ENCODE measurements at regions not wholly inside any gene's neighbourhood (a gene's known extent, or its start where the extent isn't known, plus 50 kb on each side); places are given as distances from the start of the nearest gene placed in this dataset.
"Not testable (repeated sequence)": the region's sequence is repeated elsewhere in the genome, so short reads cannot be mapped to it uniquely, and the experiment has no call there.

DNA sequence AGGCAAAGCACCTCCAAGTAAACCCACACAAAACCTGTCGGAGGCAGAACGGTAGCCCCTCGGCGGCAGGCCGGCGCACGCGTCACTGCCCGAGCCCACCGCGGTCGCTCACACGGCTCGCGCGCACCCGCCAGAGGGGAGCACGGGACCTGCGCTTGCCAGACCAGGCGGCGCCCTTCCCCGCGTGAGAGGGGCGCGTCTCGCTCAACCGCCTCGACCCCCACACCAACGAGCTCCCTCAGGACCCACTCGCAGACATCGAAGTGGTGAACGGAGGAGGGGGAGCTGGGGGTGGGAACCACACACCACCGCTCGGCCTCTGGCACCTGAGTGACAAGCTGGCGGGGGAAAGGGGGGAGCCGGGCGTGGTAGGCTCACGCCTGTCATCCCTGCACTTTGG, 1513.4 kb upstream of the DEFB115 start:
- WGBS, 2 donors (ENCODE audit: low coverage in 1 of 2): no CpG with 5 or more reads among the region's 38 CpGs
- no peak for ATAC-seq
- Histone ChIP-seq H3K27ac (no peak overlapping the region), H3K9me3 (peaks cover 0 to 51% (median 0%) of the 10 kb centered on the region in 3 donors), H3K36me3 (no peaks in the 10 kb centered on the region), H3K27me3 (peaks cover 45% of the 10 kb centered on the region), H3K4me3 (no peak overlapping the region), H3K4me1 (no peaks in the 10 kb centered on the region)
- TF ChIP-seq, protein P1, sequence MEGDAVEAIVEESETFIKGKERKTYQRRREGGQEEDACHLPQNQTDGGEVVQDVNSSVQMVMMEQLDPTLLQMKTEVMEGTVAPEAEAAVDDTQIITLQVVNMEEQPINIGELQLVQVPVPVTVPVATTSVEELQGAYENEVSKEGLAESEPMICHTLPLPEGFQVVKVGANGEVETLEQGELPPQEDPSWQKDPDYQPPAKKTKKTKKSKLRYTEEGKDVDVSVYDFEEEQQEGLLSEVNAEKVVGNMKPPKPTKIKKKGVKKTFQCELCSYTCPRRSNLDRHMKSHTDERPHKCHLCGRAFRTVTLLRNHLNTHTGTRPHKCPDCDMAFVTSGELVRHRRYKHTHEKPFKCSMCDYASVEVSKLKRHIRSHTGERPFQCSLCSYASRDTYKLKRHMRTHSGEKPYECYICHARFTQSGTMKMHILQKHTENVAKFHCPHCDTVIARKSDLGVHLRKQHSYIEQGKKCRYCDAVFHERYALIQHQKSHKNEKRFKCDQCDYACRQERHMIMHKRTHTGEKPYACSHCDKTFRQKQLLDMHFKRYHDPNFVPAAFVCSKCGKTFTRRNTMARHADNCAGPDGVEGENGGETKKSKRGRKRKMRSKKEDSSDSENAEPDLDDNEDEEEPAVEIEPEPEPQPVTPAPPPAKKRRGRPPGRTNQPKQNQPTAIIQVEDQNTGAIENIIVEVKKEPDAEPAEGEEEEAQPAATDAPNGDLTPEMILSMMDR (IDR thresholded peaks at IDR 0.05): no peak
- TF ChIP-seq POLR2A (IDR thresholded peaks at IDR 0.05) (no peak), EP300 (IDR thresholded peaks at IDR 0.05) (no peak), POLR2AphosphoS5 (IDR thresholded peaks at IDR 0.05) (no peak)

DNA sequence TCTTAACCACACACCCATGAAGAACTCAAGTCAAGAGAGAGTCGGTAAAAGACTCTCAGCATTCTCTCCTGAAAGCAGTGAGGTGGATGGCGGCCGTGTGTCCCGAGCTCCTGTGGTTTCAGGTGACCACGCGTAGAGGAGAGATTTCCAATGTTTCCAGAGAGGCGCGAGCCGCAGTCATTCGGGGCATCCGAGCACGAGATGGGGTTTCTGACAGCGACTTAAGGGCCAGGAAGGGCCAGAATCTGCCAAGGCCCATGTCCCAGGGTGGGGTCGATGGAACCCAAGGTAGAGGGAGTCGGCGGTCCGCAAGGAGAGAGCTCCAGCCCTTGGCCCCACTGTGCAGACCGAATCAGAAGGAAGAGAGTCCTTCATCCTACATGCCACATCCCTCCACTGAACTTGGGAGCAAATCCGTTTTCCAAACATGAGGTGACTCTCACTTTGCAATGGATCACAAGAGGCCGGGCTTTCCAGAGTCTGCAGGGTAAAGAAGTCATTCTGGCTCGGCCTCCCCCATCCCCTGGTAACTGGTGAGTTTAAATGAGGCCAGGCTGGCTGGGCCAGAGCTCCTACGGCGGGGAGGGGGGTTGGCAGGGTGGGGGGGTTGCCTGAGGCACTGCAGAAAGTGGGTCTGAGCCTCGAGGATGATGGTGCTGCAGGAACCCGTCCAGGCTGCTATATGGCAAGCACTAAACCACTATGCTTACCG, 1511.8 kb upstream of the DEFB115 start:
- H3K27ac ChIP-seq, H3K4me3 ChIP-seq, H3K4me1 ChIP-seq, ATAC-seq, H3K36me3 ChIP-seq: not testable (repeated sequence)
- Histone ChIP-seq H3K27me3 (peaks cover 50% of the 10 kb centered on the region), H3K9me3 (peaks cover 0 to 42% (median 0%) of the 10 kb centered on the region in 3 donors)
- WGBS, 2 donors (ENCODE audit: low coverage in 1 of 2): 73 to 88% methylated on average over 6 to 10 of the region's 26 CpGs

DNA sequence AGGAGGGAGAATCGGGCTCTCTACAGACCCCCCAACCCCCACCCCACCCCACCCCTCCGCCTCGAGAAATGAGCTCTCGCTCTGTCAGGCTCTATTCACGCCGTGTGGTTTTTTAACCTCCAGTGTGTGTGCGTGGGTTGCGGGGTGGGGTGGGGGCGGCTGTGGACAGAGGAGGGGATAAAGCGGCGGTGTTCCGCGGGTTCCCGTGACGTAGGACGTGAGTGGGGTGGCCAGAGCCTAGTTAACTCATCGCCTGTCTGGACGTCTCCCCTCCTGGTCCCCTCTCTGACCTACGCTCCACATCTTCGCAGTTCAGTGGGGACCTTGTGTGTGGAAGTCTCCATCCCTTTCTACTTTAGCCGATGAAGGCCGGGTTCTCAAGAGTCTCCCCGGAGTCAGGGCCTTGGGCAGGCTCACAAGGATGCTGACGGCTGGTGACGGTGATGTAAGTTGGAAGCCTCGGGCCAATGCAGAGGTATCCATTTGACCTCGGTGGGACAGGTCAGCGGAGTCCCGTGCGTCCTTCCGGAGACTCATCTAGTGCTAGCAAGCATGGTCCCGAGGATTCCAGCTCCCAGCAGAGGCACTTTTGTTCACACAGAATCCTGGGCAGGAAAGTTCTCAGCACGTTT, 1507.1 kb upstream of the DEFB115 start:
- TF ChIP-seq POLR2AphosphoS5 (IDR thresholded peaks at IDR 0.05): no peak
- TF ChIP-seq EP300 (IDR thresholded peaks at IDR 0.05): no peak
- TF ChIP-seq, protein P1 (IDR thresholded peaks at IDR 0.05): no peak
- no peak for TF ChIP-seq POLR2A (IDR thresholded peaks at IDR 0.05)
- Histone ChIP-seq H3K9me3 (peaks cover 0 to 15% (median 0%) of the 10 kb centered on the region in 3 donors), H3K4me3 (no peak overlapping the region), H3K27ac (no peak overlapping the region), H3K36me3 (no peaks in the 10 kb centered on the region), H3K27me3 (peaks cover 24% of the 10 kb centered on the region), H3K4me1 (no peaks in the 10 kb centered on the region)
- ATAC-seq: no peak
- 93 to 97% methylated on average over 5 to 24 of the region's 33 CpGs for WGBS, 2 donors (ENCODE audit: low coverage in 1 of 2)

DNA sequence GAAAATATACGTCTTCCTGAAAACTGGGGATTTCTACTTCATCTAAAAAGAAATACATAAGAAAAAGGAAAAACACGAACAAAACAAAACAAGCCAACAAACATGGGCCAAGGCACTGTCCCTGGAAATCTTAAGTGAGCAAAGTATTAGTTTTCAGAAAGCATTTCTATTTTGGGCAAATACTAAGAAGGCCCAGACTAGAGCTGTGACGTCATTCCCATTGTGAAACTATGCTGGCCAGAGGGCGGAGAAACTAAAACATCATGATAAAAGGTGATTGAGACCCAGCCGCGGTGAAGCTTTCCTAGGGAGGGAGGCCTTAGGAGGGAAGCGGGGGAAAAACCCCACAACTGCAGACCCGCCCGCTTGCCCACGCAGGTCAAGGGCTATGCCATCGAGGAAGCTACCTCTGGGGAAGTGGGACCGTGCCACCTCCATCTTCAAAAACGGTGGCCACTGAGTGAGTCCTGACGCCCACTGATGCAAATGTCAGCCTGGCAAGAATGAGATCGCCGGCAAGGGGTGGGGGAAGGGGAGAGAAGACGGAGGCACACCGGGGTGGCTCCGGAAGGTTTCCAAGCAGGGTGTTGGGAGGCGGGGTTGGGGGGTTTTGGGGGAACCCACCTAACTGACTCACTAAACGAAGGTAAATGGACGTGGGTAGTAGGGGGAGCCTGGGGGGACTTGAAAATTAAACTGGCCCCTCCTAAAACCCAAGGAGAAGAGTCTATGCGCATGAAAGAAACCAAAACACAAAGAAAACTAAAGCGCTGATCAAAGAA, 1504.6 kb upstream of the DEFB115 start:
- peaks cover 0 to 12% (median 0%) of the 10 kb centered on the region in 3 donors for H3K9me3 ChIP-seq
- WGBS, 2 donors (ENCODE audit: low coverage in 1 of 2): 17 to 46% methylated on average over 20 of the region's 24 CpGs
- not testable (repeated sequence) for H3K36me3 ChIP-seq, ATAC-seq, H3K27ac ChIP-seq, H3K4me1 ChIP-seq, H3K4me3 ChIP-seq
- peaks cover 25% of the 10 kb centered on the region for H3K27me3 ChIP-seq

DNA sequence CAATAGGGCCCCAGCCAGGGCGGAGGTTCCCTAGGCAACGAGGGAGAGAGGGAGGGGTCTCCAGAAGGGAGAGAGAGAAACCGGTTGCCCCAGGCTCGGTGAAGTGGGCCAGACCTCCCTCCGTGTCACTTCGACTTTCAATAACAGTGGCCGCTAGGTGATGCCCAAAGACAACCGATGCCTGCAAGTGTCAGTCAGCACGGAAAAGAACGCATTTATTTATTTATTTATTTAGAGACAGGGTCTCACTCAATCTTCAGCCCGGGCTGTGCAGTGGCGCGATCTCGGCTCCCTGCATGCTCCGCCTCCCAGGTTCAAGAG, 1504.1 kb upstream of the DEFB115 start:
- whole genome bisulfite sequencing, 2 donors (ENCODE audit: low coverage in 1 of 2): 32 to 59% methylated on average over 10 to 15 of the region's 15 CpGs
- H3K4me1 ChIP-seq, H3K27ac ChIP-seq, ATAC-seq, H3K4me3 ChIP-seq, H3K36me3 ChIP-seq: not testable (repeated sequence)
- peaks cover 0 to 12% (median 0%) of the 10 kb centered on the region in 3 donors for H3K9me3 ChIP-seq
- H3K27me3 ChIP-seq: peaks cover 25% of the 10 kb centered on the region

DNA sequence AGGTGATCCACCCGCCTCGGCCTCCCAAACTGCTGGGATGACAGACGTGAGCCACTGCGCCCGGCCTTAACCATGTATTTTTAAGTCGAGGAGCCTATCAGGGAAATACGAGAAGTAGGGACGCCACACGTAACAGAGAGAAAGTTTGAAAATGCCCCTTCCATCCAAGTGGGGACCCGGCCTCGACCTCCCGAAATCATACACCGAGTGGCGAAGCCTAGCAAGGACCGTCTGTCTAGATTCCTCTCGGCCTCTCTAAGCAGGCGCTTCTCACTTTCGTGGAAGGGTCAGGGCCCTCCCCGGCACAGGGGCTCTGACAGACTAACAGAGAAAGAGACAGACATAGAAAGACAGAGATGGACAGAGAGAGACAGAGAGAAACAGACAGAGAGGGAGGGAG, 1503.6 kb upstream of the DEFB115 start:
- H3K4me1 ChIP-seq, H3K36me3 ChIP-seq, ATAC-seq, H3K27ac ChIP-seq, H3K4me3 ChIP-seq: not testable (repeated sequence)
- H3K27me3 ChIP-seq: peaks cover 25% of the 10 kb centered on the region
- 85% methylated on average over 14 of the region's 19 CpGs; no CpG with 5 or more reads in 1 of the 2 donors for WGBS, 2 donors (ENCODE audit: low coverage in 1 of 2)
- peaks cover 0 to 12% (median 0%) of the 10 kb centered on the region in 3 donors for H3K9me3 ChIP-seq

DNA sequence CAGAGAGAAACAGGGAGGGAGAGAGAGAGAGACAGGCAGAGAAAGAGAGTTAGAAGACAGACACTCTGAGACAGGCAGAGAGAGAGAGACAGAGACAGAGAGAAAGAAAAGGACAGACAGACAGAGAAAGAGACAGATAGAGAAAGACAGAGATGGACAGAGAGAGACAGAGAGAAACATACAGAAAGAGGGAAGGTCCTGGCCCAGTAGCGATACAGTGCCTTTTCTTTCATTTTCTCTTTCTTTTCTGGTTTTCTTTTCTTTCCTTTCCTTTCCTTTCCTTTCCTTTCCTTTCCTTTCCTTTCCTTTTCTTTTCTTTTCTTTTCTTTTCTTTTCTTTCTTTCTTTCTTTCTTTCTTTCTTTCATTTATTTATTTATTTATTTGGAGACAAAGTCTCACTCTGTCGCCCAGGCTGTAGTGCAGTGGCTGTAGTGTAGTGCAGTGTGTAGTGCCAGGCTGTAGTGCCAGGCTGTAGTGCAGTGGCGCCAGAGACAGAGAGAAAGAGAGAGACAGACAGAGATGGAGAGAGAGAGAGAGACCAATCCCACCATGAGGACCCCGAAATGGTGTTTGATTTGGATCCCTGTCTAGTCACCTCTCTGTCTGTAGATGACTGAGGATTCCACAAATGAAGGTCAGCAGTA, 1501.5 kb upstream of the DEFB115 start:
- WGBS, 2 donors (ENCODE audit: low coverage in 1 of 2): 63 to 92% methylated on average over 2 to 3 of the region's 4 CpGs
- not testable (repeated sequence) for H3K27ac ChIP-seq, ATAC-seq, H3K4me1 ChIP-seq, H3K36me3 ChIP-seq, H3K4me3 ChIP-seq
- Histone ChIP-seq H3K9me3 (peaks cover 0 to 12% (median 0%) of the 10 kb centered on the region in 3 donors), H3K27me3 (peaks cover 21% of the 10 kb centered on the region)
